NCI-H1436 treated with DMSO at 0.1 percent for 48 hours (cell line): ENCODE measurements at regions not wholly inside any gene's neighbourhood (a gene's known extent, or its start where the extent isn't known, plus 50 kb on each side); places are given as distances from the start of the nearest gene placed in this dataset.

Experiments
- DNase-seq: peaks from one replicate; lab custom pipeline; 2025; lab: John Stamatoyannopoulos, UW

DNA sequence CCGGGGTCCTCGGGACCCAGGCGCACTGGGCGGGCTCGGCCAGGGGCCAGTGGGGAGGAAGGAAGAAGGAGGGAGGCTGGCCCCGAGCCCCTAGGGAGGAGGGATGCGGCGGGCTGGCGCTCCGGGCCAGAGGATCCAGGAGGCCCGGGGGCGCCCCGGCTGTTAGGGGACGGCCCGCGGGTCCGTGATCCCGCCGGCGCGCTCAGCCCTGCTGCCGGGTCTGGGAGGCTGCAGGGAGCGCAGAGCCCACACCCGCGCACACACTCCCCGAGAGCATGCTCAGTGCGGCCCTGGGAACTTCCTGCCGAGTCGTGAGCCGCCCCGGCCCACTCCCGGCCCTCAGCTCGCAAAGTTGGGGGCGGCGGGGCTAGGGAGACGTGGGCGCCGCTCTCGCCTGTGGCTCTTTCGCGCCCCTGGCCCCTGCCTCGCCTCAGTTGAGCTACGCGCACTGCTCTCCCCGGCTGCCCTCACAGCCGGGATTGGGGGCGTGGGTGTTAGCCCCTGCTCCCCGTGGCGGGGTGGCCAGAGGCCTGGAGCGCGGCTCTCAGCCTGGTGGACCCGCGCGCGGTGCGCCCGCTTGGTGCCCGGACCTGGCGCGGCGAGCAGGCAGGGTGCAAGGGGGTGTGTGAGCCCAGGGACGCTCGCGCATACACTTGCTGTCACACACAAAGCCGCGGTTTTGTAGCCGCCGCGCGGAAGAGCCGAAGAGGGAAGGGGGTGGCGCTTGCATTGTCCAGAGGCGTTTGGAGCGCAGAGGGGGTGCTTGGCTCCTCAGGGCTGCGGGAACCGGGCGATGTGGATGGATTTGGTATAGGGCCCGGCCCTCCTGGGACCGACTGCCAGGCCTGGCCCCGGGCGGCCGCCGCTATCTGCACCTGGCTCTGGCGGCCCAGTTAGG, 132.9 kb upstream of the MGAT5 start:
- no peak for DNase-seq

DNA sequence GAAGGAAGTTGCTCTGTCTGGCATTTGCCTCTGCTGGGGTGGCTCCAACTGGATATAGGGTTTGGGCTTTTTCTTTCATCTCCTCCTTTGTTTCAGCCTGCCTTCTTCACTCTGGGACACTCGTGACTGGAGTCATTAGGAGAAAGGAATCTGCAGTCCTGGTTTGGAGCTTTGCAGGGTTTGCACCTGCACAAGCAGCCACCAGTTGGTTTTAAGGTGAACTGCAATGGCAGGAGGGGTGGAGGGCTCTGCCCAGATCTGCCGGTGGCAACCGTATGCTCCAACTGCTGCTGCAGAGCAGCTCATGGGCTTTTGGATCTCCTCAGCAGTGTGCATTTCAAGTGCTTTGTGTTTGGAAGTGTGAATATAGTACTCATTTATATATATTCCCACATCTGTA, 131.3 kb upstream of the MGAT5 start:
- no peak for DNase-seq

DNA sequence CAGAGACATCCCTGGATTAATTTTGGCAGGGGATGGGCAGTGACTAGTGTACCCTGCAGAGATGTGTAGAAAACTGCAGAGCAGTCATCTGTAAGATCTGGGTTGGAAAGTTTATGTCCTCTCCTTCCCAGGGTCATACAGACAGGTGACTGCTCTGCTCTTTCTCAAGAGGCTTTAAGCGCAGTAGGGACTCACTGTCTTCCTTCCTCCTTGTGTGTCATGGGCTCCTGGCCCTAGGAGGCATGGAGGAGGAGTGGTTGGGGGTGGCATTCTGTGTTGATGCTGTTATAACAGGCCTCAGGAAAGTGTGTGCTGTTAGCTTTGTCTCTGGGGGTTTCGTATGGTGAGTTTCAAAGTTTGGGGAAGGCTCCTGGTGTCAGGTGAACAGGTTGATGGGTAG, 130.5 kb upstream of the MGAT5 start:
- DNase-seq = no peak

DNA sequence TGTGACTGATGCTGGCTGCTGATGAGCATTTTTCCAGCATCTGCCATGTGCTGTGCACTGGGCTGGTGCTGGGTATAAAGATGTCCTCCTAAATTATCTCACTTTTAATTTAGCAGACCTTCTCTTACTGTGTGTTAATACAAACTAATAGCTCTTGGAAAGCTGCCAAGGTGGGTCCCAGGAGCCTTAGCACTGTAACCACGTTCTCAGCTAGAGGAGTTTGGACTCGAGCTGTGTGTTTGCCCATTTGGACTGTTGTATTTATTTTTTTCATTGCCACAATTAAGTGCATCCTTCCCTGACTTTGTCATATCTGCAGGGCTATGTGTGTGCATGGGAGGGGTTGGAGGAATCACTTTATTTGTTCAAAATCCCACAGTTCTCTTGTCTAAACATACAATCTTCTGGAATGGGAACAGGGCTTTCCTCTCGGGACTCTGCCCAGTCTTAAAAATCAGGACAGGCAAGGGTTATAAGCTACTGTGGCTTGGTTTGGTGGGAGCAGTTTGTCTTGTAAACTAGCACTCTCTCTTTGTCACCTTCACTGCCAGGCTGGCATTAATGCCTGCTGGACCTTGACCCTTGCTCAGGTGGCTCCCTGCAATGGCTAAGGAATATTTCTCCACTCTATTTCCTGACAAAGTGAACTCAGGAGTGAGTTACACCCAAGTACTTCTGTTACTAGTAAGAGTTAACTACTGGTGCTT, 129.7 kb upstream of the MGAT5 start:
- peak; percentile 81 for DNase-seq

DNA sequence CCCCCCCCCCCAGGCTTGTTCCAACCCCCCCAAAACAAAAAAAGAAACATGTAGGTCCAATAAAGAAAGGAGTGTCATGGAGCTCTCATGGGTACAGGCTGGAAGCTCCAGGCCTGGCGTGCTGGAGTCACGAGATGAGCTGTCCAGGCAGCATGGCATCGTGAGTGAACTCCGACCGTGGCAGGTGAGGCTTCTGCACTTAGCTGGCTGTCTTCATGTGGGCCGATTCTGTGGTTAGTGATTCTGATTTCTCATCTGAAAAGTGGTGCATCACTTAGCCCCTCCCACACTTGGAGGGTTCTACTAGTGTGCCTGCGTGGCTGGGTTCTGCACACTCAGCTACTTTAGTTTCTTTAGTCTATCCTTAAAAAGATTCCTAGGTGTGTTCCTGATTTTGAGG, 126.4 kb upstream of the MGAT5 start:
- DNase-seq = no peak

DNA sequence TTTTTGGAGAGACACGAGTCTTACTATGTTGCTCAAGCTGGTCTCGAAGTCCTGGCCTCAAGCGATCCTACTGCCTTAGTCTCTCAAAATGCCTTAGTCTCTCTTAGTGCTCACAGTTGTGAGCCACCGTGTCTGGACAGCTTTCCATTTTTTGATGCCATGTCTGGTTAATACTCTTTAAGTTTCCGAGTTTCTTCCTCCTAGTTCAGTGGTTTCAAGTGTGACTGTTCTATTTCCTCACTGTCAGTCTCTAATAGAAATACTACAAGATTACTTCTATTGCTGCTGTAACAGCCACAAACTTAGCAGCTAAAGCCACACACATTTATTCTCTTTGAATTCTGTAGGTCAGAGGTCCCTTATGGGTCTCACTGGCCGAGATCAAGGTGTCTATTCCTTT, 125.1 kb upstream of the MGAT5 start:
- no peak for DNase-seq

DNA sequence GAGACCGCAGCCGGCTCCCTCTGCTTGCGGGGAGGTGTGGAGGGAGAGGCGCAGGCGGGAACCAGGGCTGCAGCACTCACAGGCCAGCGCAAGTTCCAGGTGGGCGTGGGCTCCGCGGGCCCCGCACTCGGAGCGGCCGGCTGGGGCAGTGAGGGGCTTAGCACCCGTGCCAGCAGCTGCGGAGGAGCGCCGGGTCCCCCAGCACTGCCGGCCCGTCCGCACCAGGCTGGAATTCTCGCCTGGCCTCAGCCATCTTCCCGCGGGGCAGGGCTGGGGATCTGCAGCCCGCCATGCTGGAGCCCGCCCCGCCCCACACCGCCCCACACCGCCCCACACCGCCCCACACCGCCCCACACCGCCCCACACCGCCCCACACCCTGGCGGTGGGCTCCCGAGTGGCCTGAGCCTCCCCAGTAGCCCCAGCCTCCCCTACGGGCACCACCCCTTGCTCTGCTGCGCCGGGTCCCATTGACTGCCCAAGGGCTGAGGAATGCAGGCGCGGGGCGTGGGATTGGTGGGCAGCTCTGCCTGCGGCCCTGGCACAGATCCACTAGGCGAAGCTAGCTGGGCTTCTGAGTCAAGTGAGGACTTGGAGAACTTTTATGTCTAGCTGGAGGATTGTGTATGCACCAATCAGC, 123.9 kb upstream of the MGAT5 start:
- no peak for DNase-seq

DNA sequence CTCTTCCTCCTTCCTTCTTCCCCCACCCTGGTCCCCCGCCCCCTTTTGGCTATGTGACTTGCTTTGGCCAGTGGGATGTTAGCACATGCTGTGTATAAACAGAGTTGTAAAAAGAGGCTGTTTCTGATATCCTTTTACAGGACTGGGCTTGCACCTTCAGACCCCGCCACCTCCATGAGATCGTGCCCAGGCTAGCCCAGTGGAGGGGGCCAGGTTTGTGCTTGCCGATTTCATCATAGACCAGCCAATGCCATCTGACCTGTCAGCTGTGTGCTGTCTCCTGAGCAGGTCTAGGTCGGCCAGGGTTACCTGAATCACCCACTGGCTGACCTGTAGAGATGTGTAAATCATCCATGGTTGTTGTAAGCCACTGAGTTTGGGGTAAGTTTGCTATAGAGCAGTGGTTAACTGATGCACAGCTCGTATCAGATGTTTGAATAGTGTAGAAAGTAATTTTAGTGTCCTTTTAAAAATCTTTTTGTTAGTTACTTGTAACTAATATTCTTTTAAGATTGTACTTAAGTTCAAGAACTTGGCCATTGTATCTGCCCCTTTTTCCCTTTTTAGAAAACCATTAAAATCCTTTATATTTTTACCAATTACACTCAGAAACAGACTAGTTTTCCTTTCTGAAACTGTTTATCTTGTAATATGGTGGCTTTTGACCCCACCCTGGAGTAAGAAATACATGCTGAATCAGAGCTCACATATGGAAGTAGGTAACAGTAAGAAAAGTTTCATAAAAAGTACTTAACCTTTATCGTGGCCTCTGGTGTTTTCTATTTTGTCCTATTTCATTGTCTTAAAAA, 122.0 kb upstream of the MGAT5 start:
- DNase-seq = no peak

DNA sequence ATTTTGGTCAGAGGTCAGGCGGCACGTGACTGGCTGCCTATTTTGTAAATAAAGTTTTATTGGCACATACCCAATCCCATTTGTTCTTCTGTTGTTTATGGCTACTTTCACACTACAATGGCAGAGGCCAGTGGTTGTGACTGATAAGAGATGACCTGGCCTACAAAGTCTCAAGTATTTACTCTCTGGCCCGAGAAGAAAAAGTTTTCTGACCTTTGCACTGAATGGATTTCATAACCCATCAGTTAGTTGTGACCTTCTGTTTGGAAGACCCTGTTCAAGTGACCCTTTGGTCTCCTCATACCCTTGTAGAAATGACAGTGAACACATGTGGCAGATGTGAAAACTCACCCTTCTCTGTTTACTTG, 121.4 kb upstream of the MGAT5 start:
- no peak for DNase-seq

DNA sequence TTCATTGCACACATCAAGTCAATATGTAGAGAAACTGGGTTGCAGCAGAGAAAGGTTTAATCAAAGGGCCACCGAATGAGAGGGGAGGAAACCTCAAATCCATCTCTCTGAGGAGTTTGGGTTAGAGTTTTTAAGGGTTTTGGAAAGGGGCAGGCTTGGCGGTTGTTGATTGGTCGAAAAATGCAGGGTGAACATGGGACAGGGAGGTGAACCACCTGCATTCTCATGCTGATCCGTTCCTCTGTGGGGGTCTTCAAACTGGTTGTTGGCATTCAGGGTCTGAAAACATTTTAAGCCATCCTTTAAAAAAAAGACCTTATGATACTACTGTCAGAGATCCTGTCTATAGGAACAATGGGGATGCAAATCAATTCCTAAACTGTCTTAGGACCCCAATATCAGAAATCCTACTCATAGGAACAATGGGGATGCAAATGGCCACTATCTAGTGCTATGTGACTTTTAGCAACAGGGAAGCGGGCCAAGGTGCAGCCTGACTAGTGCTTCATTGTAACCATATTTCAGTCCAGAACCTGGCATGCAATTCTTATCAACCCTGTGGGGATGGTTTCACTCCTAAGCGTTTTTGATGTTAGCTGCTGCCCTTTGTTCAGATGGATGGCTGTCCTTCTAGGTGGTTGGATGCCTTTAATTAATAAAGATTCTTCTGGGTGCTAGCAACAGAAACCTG, 120.1 kb upstream of the MGAT5 start:
- DNase-seq = no peak

DNA sequence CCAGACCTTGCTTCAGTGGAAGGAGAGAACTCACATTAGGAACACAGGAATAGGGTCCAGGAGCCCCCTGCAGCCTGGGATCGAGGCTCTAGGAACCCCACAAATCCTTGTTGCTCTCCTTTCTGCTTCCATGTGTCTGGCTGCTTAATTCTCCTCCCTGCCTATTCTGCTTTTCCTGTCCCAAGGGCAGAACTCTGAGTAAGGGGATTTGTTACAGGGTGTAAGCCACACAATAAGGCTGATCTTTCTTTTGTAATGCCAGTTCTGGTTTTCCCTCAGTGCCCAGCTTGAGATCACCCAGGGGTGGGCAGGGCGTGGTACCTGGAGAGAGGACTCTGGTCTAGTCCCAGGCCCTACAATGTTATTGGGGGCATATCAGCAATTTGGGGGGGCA, 119.6 kb upstream of the MGAT5 start:
- no peak for DNase-seq

DNA sequence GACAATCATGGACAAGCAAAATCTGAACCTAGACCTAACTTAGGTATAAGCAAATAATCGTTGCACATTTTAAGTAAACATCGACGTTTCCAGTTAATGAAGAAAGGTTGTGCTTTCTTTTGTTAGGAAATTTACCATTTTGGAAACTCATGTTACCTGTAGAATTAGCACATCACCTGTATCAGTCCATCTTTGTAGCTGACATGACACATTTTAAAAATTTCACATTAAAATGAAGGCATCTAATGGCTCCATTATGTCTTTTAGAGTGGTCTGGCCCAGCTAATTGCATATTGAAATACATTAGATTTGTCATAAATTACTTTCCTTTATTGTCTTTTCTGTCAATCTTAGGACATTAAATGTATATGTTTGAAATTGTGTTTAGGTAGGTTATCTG, 119.0 kb upstream of the MGAT5 start:
- no peak for DNase-seq

DNA sequence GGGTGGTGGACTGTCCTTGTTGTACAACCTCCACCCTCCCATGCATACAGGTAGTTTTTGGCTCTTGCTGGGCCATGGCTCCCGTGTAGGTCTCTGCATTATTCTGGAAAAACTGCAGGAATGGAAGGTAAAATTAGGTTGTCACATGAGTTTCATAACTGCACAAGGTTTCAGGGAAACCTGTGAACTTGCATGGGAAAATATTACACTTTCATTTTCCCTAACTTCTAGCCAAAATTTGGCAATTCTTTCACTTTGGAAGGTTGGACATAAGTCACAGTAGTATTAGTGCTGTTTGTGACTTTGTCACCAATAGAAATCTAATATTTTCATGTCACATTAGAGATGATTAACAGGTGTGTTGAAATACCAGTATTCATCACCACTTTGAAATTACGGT, 118.1 kb upstream of the MGAT5 start:
- DNase-seq = no peak

DNA sequence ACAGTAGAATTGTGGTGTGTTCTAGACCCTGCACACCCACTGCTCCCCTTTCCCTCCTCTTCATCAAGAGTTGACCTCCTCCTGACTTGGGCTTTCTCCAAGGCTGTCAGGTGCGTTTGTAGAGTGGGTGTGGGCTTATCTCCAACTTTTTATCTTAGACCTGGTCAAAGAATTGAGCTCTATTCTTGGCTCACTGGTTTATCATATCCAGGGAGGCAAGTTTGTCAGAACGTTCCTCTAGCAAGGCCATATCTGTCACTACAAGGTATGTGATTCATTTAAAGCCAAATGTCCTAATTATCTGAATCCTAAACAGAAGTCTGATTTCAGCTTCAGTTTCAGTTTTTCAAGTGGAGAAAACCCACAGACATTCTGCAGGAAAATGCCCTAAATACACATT, 117.1 kb upstream of the MGAT5 start:
- DNase-seq = no peak

DNA sequence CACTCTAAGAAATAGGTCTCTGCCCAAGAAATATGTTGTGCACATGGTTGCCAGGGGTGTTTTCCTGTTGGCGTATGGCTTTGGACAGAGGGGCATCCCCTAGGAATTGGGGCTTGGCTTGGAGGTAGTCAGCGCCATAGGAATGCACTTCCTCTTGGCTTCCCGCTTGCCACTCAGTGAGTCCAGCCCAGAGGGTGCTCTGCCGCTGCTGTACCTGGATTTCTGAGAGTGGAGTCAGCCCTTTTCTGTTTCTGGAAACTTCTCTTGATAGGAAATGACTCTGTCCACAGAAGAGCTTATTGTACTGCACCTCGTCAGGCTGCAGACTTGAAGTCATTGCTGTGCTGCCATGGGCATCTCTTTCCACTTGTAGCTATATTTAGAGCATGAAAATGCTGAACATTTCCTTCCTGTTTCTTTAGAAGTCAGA, 116.7 kb upstream of the MGAT5 start:
- no peak for DNase-seq

DNA sequence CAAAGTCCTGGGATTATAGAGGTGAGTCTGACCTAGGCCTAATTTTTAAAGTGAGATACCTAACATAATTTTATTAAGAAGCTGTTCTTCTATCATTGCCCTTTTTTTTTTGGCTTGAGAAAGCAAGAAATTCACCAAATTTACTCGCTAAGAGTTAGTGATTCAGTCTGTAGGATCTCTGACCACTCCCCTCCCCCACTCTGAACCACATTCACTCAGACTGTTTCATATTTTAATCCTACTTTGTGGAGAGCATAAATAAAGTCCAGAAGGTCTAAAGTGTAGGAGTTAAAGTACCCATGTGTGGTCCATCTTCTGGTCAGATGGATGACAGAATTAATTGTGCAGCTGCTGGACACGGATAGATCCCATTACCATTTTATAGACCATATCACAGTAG, 115.8 kb upstream of the MGAT5 start:
- no peak for DNase-seq

DNA sequence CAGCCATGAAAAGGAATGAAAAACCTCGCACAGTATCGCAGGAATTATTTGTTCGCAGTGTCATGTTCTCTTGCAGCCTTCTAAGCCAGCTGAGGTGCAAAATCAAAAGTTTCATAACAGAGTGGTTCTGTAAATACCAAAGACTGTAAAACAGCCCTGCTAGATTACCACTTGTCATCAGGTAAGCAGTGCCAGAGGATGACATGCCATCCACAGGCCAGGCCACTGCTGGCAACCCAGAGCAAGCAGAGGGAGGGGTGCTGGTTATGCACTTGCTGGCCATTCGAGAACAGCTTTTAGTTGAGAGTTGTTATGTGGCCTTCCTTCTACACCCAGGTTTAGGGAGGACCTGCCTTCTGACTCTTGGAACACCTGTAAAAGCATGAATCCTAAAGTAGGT, 114.3 kb upstream of the MGAT5 start:
- DNase-seq = no peak

DNA sequence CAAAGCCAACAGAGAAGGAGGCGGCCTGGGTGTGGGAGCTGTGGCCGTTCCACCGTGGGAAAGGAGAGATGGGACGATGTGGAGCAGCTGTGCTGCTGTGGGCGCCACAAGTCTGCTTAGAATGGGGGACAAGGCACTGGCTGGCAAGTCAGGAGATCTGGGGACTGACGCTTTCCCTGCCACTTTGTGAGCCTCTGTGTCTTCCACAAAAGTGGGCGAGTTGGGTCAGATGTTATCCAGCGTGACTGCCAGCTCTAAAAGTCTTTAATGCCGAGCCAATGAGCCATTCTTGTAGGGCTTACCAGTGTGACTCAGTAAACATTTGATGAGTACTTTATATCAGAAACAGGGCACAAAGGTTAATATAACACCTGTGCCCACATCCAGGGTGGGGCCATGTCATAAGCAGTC, 113.6 kb upstream of the MGAT5 start:
- no peak for DNase-seq

DNA sequence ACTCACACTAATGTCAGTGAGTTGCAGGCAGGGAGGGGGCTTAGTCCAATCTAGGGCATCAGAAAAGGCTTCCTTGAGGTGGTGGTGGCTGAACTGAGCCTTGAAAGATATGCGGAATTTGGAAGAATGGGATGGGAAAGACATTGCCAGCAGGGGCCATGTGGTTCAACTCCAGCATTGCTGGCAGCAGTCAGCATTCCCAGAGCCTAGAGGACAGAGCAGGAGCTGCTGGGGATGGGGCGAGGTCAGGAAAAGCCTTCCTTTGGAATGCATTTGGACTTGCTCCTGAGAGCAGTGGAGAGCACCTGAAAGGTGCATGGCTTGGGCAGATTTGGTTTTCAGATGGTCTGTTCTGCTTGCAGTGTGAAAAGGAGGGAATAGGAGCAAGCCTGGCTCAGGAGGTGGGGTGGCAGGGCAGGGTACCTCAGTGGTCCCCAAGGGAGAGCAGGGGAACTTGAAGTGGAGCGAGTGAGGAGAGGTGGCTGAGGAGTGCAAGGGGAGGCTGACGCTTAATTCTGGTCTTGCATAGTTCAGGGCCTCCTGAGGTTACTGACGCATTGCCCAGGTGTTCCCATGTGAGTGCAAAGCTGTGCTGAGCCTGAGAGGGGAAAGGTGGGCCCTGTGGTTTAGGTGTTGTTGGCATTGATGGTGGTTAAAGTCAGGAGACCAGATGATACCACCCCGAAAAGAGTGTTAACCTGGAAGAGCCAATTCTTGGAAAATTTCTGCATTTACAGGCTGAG, 112.1 kb upstream of the MGAT5 start:
- no peak for DNase-seq

DNA sequence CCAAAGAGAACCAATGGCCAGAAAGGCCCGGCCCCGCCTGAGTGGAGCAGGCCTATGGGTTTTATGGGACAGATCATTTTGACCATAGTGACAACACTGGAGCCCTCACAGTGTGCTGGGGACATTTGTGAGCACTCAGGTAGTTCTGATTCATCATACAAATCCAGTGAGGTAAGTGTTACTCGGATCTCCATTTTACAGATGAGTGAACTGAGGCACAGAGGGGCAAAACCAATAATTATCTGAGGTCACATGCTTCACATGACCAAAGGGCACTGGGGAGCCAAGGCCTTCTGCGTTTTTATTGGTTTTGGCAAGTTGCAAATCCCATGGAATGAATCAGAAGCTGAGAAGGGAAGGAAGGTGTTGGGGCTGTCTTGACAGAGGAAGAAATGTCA, 111.5 kb upstream of the MGAT5 start:
- DNase-seq = no peak

DNA sequence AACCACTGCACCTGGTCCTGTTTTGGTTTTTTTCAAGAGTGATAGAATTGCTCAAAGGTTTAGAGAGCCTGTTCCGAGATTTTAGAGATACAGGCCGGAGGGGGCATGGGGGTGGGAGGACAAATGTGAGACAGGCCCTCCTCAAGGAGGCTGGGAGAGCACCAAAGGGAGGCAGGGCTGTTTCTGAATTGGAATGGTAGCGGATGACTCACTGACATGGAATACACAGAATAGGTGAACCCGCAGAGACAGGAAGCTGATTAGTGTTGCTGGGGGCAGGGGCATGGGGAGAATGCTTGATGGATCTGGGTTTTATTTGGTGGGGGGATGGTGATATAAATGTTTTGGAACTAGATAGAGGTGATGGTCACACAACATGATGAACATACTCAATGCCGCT, 111.0 kb upstream of the MGAT5 start:
- DNase-seq = no peak
